HG02623 (cell line): ENCODE measurements at regions not wholly inside any gene's neighbourhood (a gene's known extent, or its start where the extent isn't known, plus 50 kb on each side); places are given as distances from the start of the nearest gene placed in this dataset.
"Not testable (repeated sequence)": the region's sequence is repeated elsewhere in the genome, so short reads cannot be mapped to it uniquely, and the experiment has no call there.

Source experiments
- ATAC-seq: cut with Tn5 transposase; IDR thresholded peaks from one replicate; pipeline ENCODE4 v1.9.1; 2021; ENCODE audit warnings: moderate library complexity; ENCODE audit not compliant: unreplicated experiment

DNA sequence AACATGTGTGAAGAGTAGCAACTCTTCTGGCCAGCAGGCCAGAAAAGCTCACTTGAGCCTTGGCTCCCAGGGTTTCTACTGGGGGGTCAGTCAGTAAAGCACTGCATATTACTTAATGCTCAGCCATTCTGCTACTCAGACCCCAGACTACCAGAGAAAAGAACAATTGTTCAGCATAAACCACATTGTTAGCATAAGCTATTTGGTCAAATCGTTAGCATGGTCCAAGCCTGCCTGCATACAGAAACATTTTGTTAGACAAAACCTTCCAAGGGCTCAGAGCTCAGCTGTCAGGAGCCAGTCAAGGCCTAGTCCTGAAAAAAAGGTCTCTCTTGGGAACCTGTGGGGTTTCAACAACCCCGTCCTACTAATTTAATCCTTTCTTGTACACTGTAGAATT lies 449.3 kb downstream of the PRR16 start:
- no peak for ATAC-seq

DNA sequence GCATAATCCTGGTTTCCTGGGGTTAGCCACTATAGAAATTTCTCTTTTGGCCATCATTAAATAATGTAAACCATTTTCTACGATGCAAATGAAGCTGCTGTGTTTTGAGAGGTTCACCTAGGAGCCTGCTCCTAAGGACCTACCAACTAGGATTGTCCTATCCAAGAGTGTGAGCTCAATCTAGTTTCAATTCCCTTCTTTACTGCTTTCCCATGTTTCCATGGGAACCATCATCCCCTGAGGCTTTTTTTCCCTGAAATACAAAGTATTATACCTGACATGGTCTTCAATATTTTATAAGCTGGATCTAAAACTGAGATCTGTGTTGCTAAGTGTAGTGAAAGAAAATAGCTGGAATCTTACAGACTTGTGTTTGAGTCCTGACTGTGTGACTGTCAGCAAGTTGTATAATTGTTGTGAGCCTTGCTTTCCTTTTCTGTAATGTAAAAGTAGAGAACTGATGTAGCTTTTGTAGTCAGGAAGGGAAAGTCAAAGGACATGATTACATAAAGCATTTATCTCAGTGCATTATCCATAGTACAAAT lies 453.2 kb downstream of the PRR16 start:
- ATAC-seq = no peak

- no peak for ATAC-seq
Measured at GRCh38 chr5:120919017-120919416, 454.9 kb downstream of the PRR16 start.

DNA sequence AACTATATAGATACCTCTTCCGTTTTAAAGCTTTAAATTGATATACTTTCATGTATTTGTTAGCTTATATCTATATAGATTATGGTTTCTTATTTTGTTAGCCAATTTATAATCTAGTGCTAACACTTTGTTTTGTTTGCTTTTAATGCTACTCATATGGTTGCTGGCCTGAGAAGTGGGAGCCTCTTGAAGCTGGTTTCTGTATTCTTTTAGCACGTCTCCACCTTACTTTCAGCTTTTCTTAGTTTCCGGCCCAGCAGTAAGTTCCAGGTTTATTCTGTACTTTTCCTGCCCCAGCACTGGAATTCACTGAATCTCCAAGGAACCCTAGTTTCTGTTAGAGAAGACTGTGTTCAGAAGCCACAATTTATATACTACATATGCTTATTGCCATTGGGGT lies 458.9 kb downstream of the PRR16 start:
- no peak for ATAC-seq

- no peak for ATAC-seq
Measured at GRCh38 chr5:120926471-120926870, 462.4 kb downstream of the PRR16 start.

- ATAC-seq = no peak
Measured at GRCh38 chr5:120927950-120928530, 463.9 kb downstream of the PRR16 start.

DNA sequence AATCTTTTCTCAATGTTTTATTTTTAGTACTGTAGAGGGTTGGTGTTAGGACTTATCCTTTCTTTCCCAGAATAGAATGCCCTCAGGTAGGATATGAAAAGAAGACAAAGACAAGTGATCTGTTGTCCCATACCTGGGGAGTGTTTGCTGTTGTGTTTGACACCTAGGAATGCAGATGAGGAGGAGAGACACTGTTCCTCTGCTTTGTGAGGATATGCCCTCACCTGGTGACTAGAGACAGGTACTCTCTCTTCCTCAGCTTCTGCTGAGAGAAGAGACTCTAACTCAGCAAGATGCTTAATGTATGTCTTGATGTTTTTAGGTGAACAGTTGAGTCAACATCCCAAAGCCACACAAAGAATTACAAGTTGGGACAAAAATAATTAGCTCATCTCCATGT lies 468.4 kb downstream of the PRR16 start:
- ATAC-seq = no peak

- ATAC-seq = no peak
Measured at GRCh38 chr5:120934031-120934430, 469.9 kb downstream of the PRR16 start.

GRCh38 chr5:120936652-120937051 lies 472.6 kb downstream of the PRR16 start:
- ATAC-seq = no peak

DNA sequence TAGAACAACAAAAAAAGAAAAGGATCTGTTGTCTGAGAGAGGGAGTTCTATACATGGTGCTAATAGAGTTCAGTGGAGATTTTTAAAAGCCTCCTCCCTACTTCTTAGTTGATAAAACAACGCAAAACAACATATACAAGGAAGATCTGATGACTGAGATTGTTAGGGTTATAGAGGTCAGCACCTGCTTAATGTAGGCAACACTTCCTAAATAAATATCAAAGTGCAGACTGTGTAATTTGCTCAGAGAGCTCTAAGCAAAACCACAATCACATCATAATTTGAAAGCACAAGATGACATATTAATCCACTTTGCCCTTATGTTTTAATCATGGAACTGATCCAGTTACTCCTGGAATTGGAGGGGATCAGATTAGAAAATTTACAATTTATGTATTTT lies 474.5 kb downstream of the PRR16 start:
- no peak for ATAC-seq

DNA sequence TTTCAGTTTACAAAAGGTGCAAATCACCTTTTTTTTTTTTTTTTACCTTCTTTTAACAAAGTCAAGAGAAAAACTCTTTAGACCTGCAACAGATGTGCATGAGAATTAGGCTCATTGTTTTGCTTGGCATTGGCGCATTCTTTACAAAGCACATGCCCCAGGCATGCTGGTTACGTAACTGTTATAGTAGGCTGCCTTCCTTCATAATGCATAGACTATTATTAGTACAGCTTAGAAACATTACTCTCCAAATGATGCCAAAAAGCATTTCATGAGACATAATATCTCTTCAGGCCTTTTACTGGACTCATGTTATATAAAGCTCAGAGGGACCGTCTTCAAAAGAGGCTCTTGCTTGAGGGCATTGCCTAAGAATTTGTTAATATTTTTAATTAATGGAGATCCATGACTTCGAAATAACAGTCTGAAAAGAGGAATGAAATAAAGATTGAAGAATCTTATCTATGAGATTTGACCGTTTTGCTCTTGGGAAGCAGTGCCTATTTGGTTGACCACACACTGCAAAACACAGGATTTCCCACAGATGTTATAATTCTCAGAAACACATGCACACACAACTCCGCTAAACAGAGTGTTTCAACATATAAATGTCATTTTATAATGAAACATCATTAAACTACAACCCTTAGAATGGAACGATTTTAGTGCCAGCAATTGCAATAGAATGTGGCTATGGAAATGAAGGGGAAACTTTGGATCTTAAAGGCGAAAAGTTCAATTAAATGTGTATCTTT lies 478.7 kb downstream of the PRR16 start:
- ATAC-seq = no peak

DNA sequence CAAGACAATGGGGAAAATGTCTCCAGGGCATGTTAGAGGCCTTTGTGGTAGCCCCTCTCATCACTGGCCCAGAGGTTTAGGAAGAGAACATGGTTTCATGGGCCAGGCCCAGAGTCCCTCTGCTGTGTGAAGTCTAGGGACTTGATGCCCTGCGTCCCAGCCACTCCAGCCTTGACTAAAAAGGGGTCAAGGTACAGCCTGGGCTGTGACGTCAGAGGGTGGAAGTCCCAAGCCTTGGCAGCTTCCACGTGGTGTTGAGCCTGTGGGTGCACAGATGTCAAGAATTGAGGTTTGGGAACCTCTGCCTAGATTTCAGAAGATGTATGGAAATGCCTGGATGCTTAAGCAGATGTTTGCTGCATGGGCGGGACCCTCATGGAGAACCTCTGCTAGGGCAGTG lies 485.5 kb downstream of the PRR16 start:
- ATAC-seq = not testable (repeated sequence)

GRCh38 chr5:120953445-120953844 lies 489.3 kb downstream of the PRR16 start:
- not testable (repeated sequence) for ATAC-seq

GRCh38 chr5:120954255-120954654 lies 490.2 kb downstream of the PRR16 start:
- no peak for ATAC-seq

DNA sequence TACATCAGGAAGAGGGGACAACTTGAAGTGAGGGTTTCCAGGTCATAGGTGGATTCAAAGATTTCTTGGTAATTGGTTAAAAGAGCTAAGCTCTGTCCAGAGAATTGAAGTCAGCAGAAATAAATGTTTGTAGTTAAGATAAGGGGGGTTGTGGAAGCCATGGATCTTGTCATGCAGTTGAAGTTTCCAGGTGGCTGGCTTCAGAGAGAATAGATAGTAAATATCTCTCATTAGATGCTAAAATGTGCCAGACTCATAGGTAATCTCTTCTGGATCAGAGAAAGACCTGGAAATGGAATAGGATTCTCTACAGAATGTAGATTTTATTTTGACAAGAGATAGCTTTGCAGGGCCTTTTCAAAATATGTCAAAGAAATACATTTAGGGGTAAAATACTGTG lies 491.7 kb downstream of the PRR16 start:
- no peak for ATAC-seq

DNA sequence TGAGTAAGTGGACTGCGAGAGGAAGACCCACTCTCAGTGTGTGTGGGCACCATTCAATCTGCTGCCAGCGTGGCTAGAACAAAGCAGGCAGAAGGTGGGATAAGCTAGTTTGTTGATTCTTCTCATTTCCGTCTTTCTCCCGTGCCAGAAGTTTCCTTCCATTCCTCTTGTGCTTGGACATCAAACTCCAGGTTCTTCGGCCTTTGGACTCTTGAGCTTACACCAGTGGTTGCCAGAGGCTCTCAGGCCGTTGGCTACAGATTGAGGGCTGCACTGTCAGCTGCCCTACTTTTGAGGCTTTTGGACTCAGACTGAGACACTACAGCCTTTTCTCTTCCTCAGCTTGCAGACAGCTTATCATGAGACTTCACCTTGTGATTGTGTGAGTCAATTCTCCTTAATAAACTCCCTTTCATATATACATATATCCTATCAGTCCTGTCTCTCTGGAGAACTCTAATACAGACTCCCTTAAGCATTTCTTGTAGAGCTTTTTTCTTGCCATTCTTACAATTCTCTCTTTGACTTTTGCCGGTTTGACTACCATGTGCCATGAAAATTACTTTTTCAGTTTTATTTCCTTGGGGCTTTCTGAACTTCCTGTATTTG lies 494.9 kb downstream of the PRR16 start:
- no peak for ATAC-seq

- no peak for ATAC-seq
Measured at GRCh38 chr5:120960510-120960909, 496.4 kb downstream of the PRR16 start.

GRCh38 chr5:120967366-120967765 lies 503.3 kb downstream of the PRR16 start:
- no peak for ATAC-seq

- no peak for ATAC-seq
Measured at GRCh38 chr5:120974690-120975089, 510.6 kb downstream of the PRR16 start.

DNA sequence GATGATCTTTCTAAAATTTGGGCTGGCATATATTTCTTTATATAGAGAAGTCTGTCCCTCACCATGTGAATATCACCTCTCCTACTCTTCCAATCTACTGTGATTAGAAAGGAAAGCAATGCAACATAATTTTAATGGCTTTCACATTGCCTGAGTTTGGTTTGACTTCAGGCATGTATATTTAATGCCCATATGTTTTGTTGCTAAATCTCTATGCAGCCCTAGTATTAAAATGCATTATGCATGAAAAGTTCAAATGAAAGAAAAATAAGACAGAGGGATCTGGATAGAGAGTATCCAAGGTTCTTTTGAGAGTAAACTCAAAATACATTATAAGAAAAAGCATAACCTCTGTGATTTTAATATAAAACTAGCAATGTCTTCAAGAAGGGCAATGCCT lies 518.3 kb downstream of the PRR16 start:
- ATAC-seq = no peak

DNA sequence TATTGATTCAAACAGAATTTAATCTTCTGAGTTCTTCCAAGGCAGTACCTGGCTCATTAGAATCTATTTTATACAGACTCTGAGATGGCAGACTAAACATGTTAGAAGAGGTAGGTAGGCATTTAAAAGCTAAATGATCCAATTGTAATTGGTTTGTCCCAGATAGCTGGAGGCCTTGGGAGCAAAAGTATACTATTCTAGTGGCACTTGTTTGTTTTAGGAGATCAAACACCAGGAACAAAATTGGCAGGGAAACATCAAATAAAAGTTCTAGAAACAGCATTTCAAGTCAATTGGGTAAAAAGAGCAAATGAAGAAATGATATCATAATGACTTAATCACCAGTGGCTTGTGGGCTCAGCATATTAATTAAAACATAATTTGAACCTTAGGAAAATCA lies 521.4 kb downstream of the PRR16 start:
- ATAC-seq = no peak

GRCh38 chr5:120988491-120988890 lies 524.4 kb downstream of the PRR16 start:
- ATAC-seq = no peak
